VCaP (cell line): ENCODE measurements at regions not wholly inside any gene's neighbourhood (a gene's known extent, or its start where the extent isn't known, plus 50 kb on each side); places are given as distances from the start of the nearest gene placed in this dataset.
"Not testable (repeated sequence)": the region's sequence is repeated elsewhere in the genome, so short reads cannot be mapped to it uniquely, and the experiment has no call there.

Experiments used
- H3K27ac ChIP-seq: fragments of 450-650 bp; 2 replicates; pipeline ENCODE4 v1.5.1; 2017
- CTCF ChIP-seq: fragments of 450-650 bp; conservative IDR thresholded peaks from 2 replicates; pipeline ENCODE4 v1.5.1; 2017; ENCODE audit warnings: mild to moderate bottlenecking, moderate library complexity

- no peak for TF ChIP-seq CTCF
Observed at GRCh38 chr13:78540058-78540457, 63.3 kb downstream of the POU4F1 start.

GRCh38 chr13:78526044-78526443 lies 77.3 kb downstream of the POU4F1 start:
- H3K27ac ChIP-seq: not testable (repeated sequence)

More at GRCh38 chr13:78540058-78540457, 63.3 kb downstream of the POU4F1 start:
- no peak overlapping the region for H3K27ac ChIP-seq

- no peak for TF ChIP-seq CTCF
- H3K27ac ChIP-seq: no peak overlapping the region
Observed at GRCh38 chr13:78524936-78525335, 78.4 kb downstream of the POU4F1 start.

- no peak overlapping the region for H3K27ac ChIP-seq
- no peak for TF ChIP-seq CTCF
Observed at GRCh38 chr13:78521091-78521490, 82.3 kb downstream of the POU4F1 start.

GRCh38 chr13:78520425-78520824 lies 82.9 kb downstream of the POU4F1 start:
- H3K27ac ChIP-seq: no peak overlapping the region
- TF ChIP-seq CTCF: no peak

- not testable (repeated sequence) for H3K27ac ChIP-seq
Observed at GRCh38 chr13:78518482-78518881, 84.9 kb downstream of the POU4F1 start.

GRCh38 chr13:78499802-78500201 lies 103.5 kb downstream of the POU4F1 start:
- TF ChIP-seq CTCF: no peak

GRCh38 chr13:78497702-78498355 lies 105.5 kb downstream of the POU4F1 start:
- TF ChIP-seq CTCF: no peak
- H3K27ac ChIP-seq: no peak overlapping the region

More at GRCh38 chr13:78499802-78500201, 103.5 kb downstream of the POU4F1 start:
- no peak overlapping the region for H3K27ac ChIP-seq

- no peak for TF ChIP-seq CTCF
- no peak overlapping the region for H3K27ac ChIP-seq
Observed at GRCh38 chr13:78491978-78492377, 111.4 kb downstream of the POU4F1 start.

GRCh38 chr13:78490225-78490624 lies 113.1 kb downstream of the POU4F1 start:
- not testable (repeated sequence) for H3K27ac ChIP-seq
